H1 (cell line): ENCODE measurements at regions not wholly inside any gene's neighbourhood (a gene's known extent, or its start where the extent isn't known, plus 50 kb on each side); places are given as distances from the start of the nearest gene placed in this dataset.

ENCODE experiments used
- CTCF ChIA-PET: fragments of 300-600 bp; sonication (Branson Sonifier 250); formaldehyde crosslinking; loops from one replicate; lab custom pipeline; 2021; ENCODE audit not compliant: partially characterized antibody; lab: Charles Lee
- POLR2A ChIA-PET: fragments of 300-600 bp; sonication (Branson Sonifier 250); formaldehyde crosslinking; loops from one replicate; lab custom pipeline; 2021; ENCODE audit warnings: inconsistent platforms; ENCODE audit not compliant: partially characterized antibody; lab: Charles Lee
- DNase-seq, 2 experiments: peaks; one replicate each; pipeline versions ENCODE4 v3.0.0 to v3.0.0-alpha.2; 2010 to 2022; ENCODE audit warnings: low spot score in 2 of 2, low read depth in 1 of 2, mixed read lengths in 1 of 2
- FAIRE-seq: peaks from 2 replicates; lab custom pipeline; 2011; peaks lifted over from hg19 to GRCh38; lab: Jason Lieb, UNC
- H2AFZ ChIP-seq: 2 replicates; pipeline ENCODE4 v1.8.1; 2012; ENCODE audit warnings: low read length, inconsistent platforms
- H2AK5ac ChIP-seq: 2 replicates; pipeline ENCODE4 v1.6.1; 2013; ENCODE audit warnings: low read depth, low read length
- H2BK120ac ChIP-seq: replicated peaks from 2 replicates; pipeline ENCODE3; 2013; ENCODE audit warnings: low read depth, low read length, inconsistent platforms
- H2BK12ac ChIP-seq: 2 replicates; pipeline ENCODE4 v1.6.1; 2013; ENCODE audit warnings: low read depth, low read length
- H2BK15ac ChIP-seq: 2 replicates; pipeline ENCODE4 v1.6.1; 2013; ENCODE audit warnings: low read length
- H2BK20ac ChIP-seq: 2 replicates; pipeline ENCODE4 v1.6.1; 2013; ENCODE audit warnings: low read length
- H2BK5ac ChIP-seq: 2 replicates; pipeline ENCODE4 v1.6.1; 2013; ENCODE audit warnings: low read depth, low read length
- H3K14ac ChIP-seq: 2 replicates; pipeline ENCODE4 v1.6.1; 2013; ENCODE audit warnings: inconsistent platforms; ENCODE audit not compliant: insufficient read length
- H3K18ac ChIP-seq: 2 replicates; pipeline ENCODE4 v1.6.1; 2013; ENCODE audit warnings: low read length; ENCODE audit errors: extremely low read depth
- H3K23ac ChIP-seq: 2 replicates; pipeline ENCODE4 v1.6.1; 2013; ENCODE audit warnings: inconsistent platforms; ENCODE audit not compliant: insufficient read length
- H3K23me2 ChIP-seq: 2 replicates; pipeline ENCODE4 v1.6.1; 2013; ENCODE audit warnings: low read depth, low read length
- H3K27ac ChIP-seq: 2 replicates; pipeline ENCODE4 v1.6.1; 2011; ENCODE audit warnings: low read depth, low read length, inconsistent platforms
- H3K27me3 ChIP-seq, 4 experiments: replicated peaks in 1 of 4; 1 replicate in 1 of 4; 2 replicates in 3 of 4; pipeline versions ENCODE4 v1.6.1 to v1.8.1; 2011 to 2013; ENCODE audit warnings: low read length in 3 of 4, mild to moderate bottlenecking in 3 of 4, inconsistent platforms in 2 of 4, mixed read lengths in 2 of 4, moderate library complexity in 1 of 4; ENCODE audit not compliant: control insufficient read depth in 3 of 4, insufficient read depth in 3 of 4; ENCODE audit errors: extremely low read depth in 1 of 4
- H3K36me3 ChIP-seq, 4 experiments: 2 replicates each; pipeline versions ENCODE4 v1.6.1 to v1.8.1; 2011 to 2013; ENCODE audit warnings: mild to moderate bottlenecking in 4 of 4, low read length in 3 of 4, moderate library complexity in 2 of 4, control low read depth in 1 of 4, inconsistent platforms in 1 of 4; ENCODE audit not compliant: insufficient read depth in 4 of 4, control insufficient read depth in 2 of 4
- H3K4ac ChIP-seq: replicated peaks from 2 replicates; pipeline ENCODE3; 2013; ENCODE audit warnings: low read length, low read depth, mixed read lengths, inconsistent platforms; ENCODE audit not compliant: insufficient read length
- H3K4me1 ChIP-seq, 4 experiments: replicated peaks in 1 of 4; 1 replicate in 1 of 4; 2 replicates in 3 of 4; pipeline versions ENCODE4 v1.6.1 to v1.8.1; 2011 to 2013; ENCODE audit warnings: low read length in 3 of 4, inconsistent platforms in 2 of 4, mixed read lengths in 1 of 4; ENCODE audit not compliant: insufficient read depth in 4 of 4, control insufficient read depth in 3 of 4
- H3K4me2 ChIP-seq, 2 experiments: 2 replicates each; pipeline versions ENCODE4 v1.6.1 to v1.8.1; 2011 to 2013; ENCODE audit warnings: low read depth in 2 of 2, low read length in 2 of 2, control low read depth in 1 of 2, inconsistent platforms in 1 of 2, mild to moderate bottlenecking in 1 of 2; ENCODE audit not compliant: insufficient read depth in 1 of 2
- H3K4me3 ChIP-seq, 4 experiments: fragments of 200-600, 300-600 bp in 1 of 4; sonication (generic), shearing (Covaris generic), sonication (Bioruptor Twin) in 1 of 4; 2 replicates each; pipeline versions ENCODE4 v1.5.1 to v1.8.1; 2011 to 2016; ENCODE audit warnings: low read length in 4 of 4, low read depth in 3 of 4, control low read depth in 2 of 4, inconsistent platforms in 2 of 4, mild to moderate bottlenecking in 2 of 4, mixed read lengths in 1 of 4, moderate library complexity in 1 of 4; ENCODE audit not compliant: insufficient read depth in 2 of 4; ENCODE audit errors: extremely low read depth in 1 of 4
- H3K56ac ChIP-seq: replicated peaks from 2 replicates; pipeline ENCODE3; 2013; ENCODE audit warnings: low read depth, mild to moderate bottlenecking, mixed read lengths, low read length, inconsistent platforms; ENCODE audit not compliant: insufficient read length
- H3K79me1 ChIP-seq: 2 replicates; pipeline ENCODE4 v1.6.1; 2013; ENCODE audit warnings: low read depth, low read length, control low read depth
- H3K79me2 ChIP-seq, 2 experiments: 2 replicates each; pipeline versions ENCODE4 v1.6.1 to v1.8.1; 2012 to 2013; ENCODE audit warnings: low read length in 2 of 2, mild to moderate bottlenecking in 2 of 2, inconsistent platforms in 1 of 2; ENCODE audit not compliant: insufficient read depth in 2 of 2, control insufficient read depth in 1 of 2
- H3K9ac ChIP-seq, 4 experiments: replicated peaks in 1 of 4; 1 replicate in 1 of 4; 2 replicates in 3 of 4; pipeline versions ENCODE4 v1.6.1 to v1.8.1; 2011 to 2013; ENCODE audit warnings: low read depth in 3 of 4, low read length in 3 of 4, control low read depth in 2 of 4, mild to moderate bottlenecking in 2 of 4, moderate library complexity in 2 of 4, inconsistent platforms in 1 of 4; ENCODE audit errors: extremely low read depth in 1 of 4
- H3K9me3 ChIP-seq, 2 experiments: 2 replicates each; pipeline versions ENCODE4 v1.6.1 to v1.8.1; 2012 to 2013; ENCODE audit warnings: mild to moderate bottlenecking in 2 of 2, moderate library complexity in 2 of 2, control low read depth in 1 of 2, inconsistent platforms in 1 of 2, low read depth in 1 of 2, low read length in 1 of 2, mixed read lengths in 1 of 2; ENCODE audit not compliant: insufficient read depth in 2 of 2
- H4K20me1 ChIP-seq, 2 experiments: replicated peaks in 1 of 2; 2 replicates each; pipeline versions ENCODE3 to v1.8.1; 2011 to 2013; ENCODE audit warnings: inconsistent platforms in 2 of 2, low read length in 2 of 2, mild to moderate bottlenecking in 1 of 2; ENCODE audit not compliant: insufficient read depth in 2 of 2, control insufficient read depth in 1 of 2
- H4K5ac ChIP-seq: 2 replicates; pipeline ENCODE4 v1.6.1; 2013; ENCODE audit warnings: low read length, low read depth, mixed read lengths, inconsistent platforms; ENCODE audit not compliant: insufficient read length
- H4K8ac ChIP-seq: 2 replicates; pipeline ENCODE4 v1.8.0; 2013; ENCODE audit warnings: mild to moderate bottlenecking, moderate library complexity, low read length, inconsistent platforms; ENCODE audit not compliant: insufficient read depth; ENCODE audit errors: extremely low read depth
- H4K91ac ChIP-seq: replicated peaks from 2 replicates; pipeline ENCODE3; 2013; ENCODE audit warnings: low read length, mixed read lengths, inconsistent platforms; ENCODE audit not compliant: insufficient read length
- WGBS, 2 experiments: shearing (Covaris generic) in 1 of 2; methylation state at CpG; one replicate each; pipeline versions ENCODE4 v1.1.6 to v1.1.7; 2013 to 2015; ENCODE audit warnings: low lambda C conversion rate in 2 of 2, mixed read lengths in 2 of 2, inconsistent platforms in 1 of 2, low coverage in 1 of 2, missing lambda C conversion rate in 1 of 2; ENCODE audit not compliant: insufficient replicate concordance in 2 of 2, insufficient coverage in 1 of 2, insufficient read length in 1 of 2; ENCODE audit errors: extremely low coverage in 1 of 2, missing lambda C conversion rate in 1 of 2; 5-methylcytosine and 5-hydroxymethylcytosine counted together
- TF ChIP-seq, protein P1 (sequence below): IDR thresholded peaks from 2 replicates; pipeline ENCODE4 v1.6.1; 2012; ENCODE audit warnings: inconsistent platforms

DNA sequence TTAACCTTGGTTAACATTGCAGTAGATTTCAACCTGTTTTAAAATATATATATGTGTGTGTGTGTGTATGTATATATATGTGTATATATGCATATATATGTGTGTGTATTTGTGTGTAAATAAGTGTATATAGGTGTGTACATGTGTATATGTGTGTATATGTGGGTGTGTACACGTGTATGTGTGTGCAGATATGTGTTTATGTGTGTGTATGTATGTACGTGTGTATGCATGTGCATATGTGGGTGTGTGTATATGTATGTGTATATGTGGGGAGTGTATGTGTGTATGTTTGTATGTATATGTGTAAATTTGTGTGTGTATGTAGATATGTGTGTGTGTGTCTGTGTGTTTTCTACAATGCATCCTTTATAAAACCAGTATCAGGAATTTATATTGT, 205.5 kb upstream of the FOXF1 start:
- CTCF ChIA-PET = no interaction called here
- Histone ChIP-seq H3K27me3 (no peaks in the 10 kb centered on the region), H3K18ac (no peak overlapping the region), H3K14ac (no peak overlapping the region), H2AK5ac (no peak overlapping the region), H2BK20ac (no peak overlapping the region), H3K36me3 (no peaks in the 10 kb centered on the region), H3K4me1 (peaks cover 0 to 6% (median 4%) of the 10 kb centered on the region in 4 experiments; a peak in 4 of 7 replicates), H3K23me2 (no peaks in the 10 kb centered on the region; the same call in none of the 2 replicates), H3K23ac (no peak overlapping the region), H4K20me1 (no peaks in the 10 kb centered on the region), H2BK5ac (no peak overlapping the region), H3K4me3 (no peak overlapping the region), H2BK15ac (no peak overlapping the region), H2BK120ac (no peak overlapping the region), H3K79me1 (no peaks in the 10 kb centered on the region), H4K8ac (no peak overlapping the region), H3K9me3 (no peaks in the 10 kb centered on the region), H4K91ac (no peak overlapping the region), H3K79me2 (no peaks in the 10 kb centered on the region), H4K5ac (no peak overlapping the region), H3K56ac (no peak overlapping the region), H2AFZ (no peak overlapping the region), H3K4ac (no peak overlapping the region), H3K27ac (no peak overlapping the region), H3K9ac (no peak overlapping the region), H2BK12ac (no peak overlapping the region), H3K4me2 (no peak overlapping the region)
- WGBS, 2 experiments = 83% methylated on average over 2 of the region's 2 CpGs; no CpG with 5 or more reads in 1 of the 2 experiments
- TF ChIP-seq, protein P1, sequence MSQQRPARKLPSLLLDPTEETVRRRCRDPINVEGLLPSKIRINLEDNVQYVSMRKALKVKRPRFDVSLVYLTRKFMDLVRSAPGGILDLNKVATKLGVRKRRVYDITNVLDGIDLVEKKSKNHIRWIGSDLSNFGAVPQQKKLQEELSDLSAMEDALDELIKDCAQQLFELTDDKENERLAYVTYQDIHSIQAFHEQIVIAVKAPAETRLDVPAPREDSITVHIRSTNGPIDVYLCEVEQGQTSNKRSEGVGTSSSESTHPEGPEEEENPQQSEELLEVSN = no peak
- POLR2A ChIA-PET = no interaction called here
- DNase-seq (no peak), FAIRE-seq (no peak)
